GM18519 (cell line): ENCODE measurements at regions not wholly inside any gene's neighbourhood (a gene's known extent, or its start where the extent isn't known, plus 50 kb on each side); places are given as distances from the start of the nearest gene placed in this dataset.
"Not testable (repeated sequence)": the region's sequence is repeated elsewhere in the genome, so short reads cannot be mapped to it uniquely, and the experiment has no call there.

Experiments used
- ATAC-seq: cut with Tn5 transposase; IDR thresholded peaks from one replicate; pipeline ENCODE4 v1.9.1; 2021; ENCODE audit warnings: mild to moderate bottlenecking, moderate library complexity; ENCODE audit not compliant: unreplicated experiment, low FRiP score

- no peak for ATAC-seq
These were observed 173.3 kb downstream of the VEGFC start for GRCh38 chr4:176619430-176619829.

DNA sequence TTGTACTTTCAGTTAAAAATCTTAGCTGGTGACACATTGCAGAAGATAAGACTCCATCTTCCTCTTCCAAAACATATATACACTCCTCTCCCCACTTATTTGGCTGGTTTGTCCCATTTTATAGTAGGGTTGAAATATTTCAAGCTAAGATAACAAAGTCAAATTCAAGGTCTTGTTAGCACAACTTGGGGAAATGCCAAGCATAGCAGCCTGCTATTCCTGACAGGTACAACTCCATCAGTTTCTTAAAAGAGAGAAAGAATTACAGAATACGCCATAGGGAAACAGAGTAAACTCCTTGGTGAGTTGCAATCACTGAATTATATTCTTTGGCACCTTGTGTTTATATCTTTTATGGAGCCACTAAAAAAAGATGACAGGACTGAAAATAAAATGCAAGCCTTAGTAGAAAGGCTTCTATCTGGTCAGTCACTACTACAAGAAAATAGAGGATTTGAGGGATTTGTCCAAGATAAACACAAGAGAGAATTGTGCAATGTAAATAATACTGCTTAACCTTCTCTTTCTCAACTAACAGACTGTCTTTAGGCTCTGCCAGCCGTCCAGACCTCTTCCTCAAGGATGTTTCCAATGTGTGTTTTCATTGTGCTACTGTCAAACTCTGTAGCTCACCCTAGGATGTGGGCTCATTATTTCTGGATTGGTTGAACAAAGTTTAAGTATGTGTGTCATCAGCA lies 170.3 kb downstream of the VEGFC start:
- ATAC-seq, result no peak

GRCh38 chr4:176624983-176625610 lies 167.6 kb downstream of the VEGFC start:
- not testable (repeated sequence) for ATAC-seq

DNA sequence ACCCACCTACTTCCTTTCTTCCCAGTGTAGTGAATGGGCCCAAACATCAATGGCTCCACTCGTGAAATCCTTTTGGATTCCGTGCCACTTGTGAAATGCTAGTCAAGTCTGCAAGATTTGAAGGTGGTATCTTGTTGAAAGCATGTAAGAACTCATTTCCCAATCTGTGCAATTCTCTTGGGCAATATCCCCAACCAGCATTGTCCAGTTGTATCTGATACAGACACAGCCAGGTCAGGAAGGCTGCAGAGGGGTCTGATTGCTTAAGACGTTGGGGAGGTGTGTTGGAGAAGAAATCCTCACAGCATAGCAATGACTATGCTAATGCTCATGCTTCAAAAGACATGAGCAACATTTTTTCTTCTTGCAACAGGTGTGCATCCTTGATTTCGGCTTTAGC lies 164.8 kb downstream of the VEGFC start:
- no peak for ATAC-seq

DNA sequence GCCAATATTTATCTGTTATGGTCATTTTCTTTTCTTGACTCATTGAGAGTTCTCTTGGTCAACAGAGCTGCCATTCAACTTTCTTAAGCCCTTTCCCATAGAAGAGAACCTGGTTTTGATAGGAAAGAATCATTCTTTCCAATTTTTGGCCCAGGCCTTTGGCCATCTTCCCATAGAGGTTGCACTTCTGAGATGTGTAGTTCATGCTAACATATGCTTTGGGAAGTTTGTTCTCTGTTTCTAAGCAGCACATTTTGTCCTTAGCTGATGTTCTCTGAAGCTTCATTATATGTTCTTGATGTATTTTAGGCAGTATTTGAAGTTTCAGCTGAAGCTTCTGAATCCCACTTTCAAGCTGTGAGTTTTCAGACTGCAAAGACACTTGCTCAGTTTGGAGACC lies 161.1 kb downstream of the VEGFC start:
- ATAC-seq, result no peak
